SIG-M5 treated with dmso at 0.1 percent for 504 hours (cell line): ENCODE measurements at regions not wholly inside any gene's neighbourhood (a gene's known extent, or its start where the extent isn't known, plus 50 kb on each side); places are given as distances from the start of the nearest gene placed in this dataset.
"Not testable (repeated sequence)": the region's sequence is repeated elsewhere in the genome, so short reads cannot be mapped to it uniquely, and the experiment has no call there.

Experiments used
- DNase-seq: peaks from one replicate; lab custom pipeline; 2025; ENCODE audit not compliant: unreplicated experiment; lab: John Stamatoyannopoulos, UW

- no peak for DNase-seq
Observed at GRCh38 chr6:9236443-9236842, 801.1 kb upstream of the SLC35B3 start.

GRCh38 chr6:9233686-9234085, 798.3 kb upstream of the SLC35B3 start:
- no peak for DNase-seq

- no peak for DNase-seq
Observed at GRCh38 chr6:9233226-9233625, 797.9 kb upstream of the SLC35B3 start.

- no peak for DNase-seq
Observed at GRCh38 chr6:9225441-9225871, 790.1 kb upstream of the SLC35B3 start.

- DNase-seq = no peak
Observed at GRCh38 chr6:9224539-9224938, 789.2 kb upstream of the SLC35B3 start.

- DNase-seq = not testable (repeated sequence)
Observed at GRCh38 chr6:9213717-9214116, 778.4 kb upstream of the SLC35B3 start.

GRCh38 chr6:9208966-9209365, 773.6 kb upstream of the SLC35B3 start:
- no peak for DNase-seq

GRCh38 chr6:9205645-9206044, 770.3 kb upstream of the SLC35B3 start:
- no peak for DNase-seq

- no peak for DNase-seq
Observed at GRCh38 chr6:9204171-9204570, 768.8 kb upstream of the SLC35B3 start.

GRCh38 chr6:9200712-9201111, 765.4 kb upstream of the SLC35B3 start:
- DNase-seq = no peak

GRCh38 chr6:9197726-9198125, 762.4 kb upstream of the SLC35B3 start:
- DNase-seq = no peak

GRCh38 chr6:9195322-9195721, 760.0 kb upstream of the SLC35B3 start:
- no peak for DNase-seq

- DNase-seq = no peak
Observed at GRCh38 chr6:9192405-9192909, 757.1 kb upstream of the SLC35B3 start.

- DNase-seq = peak; percentile 0
Observed at GRCh38 chr6:9186148-9186547, 750.8 kb upstream of the SLC35B3 start.

GRCh38 chr6:9178071-9178470, 742.7 kb upstream of the SLC35B3 start:
- DNase-seq = no peak

GRCh38 chr6:9173229-9173628, 737.9 kb upstream of the SLC35B3 start:
- DNase-seq = no peak

- DNase-seq = no peak
Observed at GRCh38 chr6:9172096-9172495, 736.8 kb upstream of the SLC35B3 start.

GRCh38 chr6:9168669-9169068, 733.3 kb upstream of the SLC35B3 start:
- no peak for DNase-seq

GRCh38 chr6:9161731-9162130, 726.4 kb upstream of the SLC35B3 start:
- DNase-seq = no peak

- DNase-seq = no peak
Observed at GRCh38 chr6:9159051-9159450, 723.7 kb upstream of the SLC35B3 start.

- DNase-seq = no peak
Observed at GRCh38 chr6:9155836-9156235, 720.5 kb upstream of the SLC35B3 start.

- DNase-seq = no peak
Observed at GRCh38 chr6:9143140-9143539, 707.8 kb upstream of the SLC35B3 start.

- DNase-seq = no peak
Observed at GRCh38 chr6:9140951-9141460, 705.7 kb upstream of the SLC35B3 start.
